Neuronal stem cell (in vitro differentiated cells): ENCODE measurements at regions not wholly inside any gene's neighbourhood (a gene's known extent, or its start where the extent isn't known, plus 50 kb on each side); places are given as distances from the start of the nearest gene placed in this dataset.
"Not testable (repeated sequence)": the region's sequence is repeated elsewhere in the genome, so short reads cannot be mapped to it uniquely, and the experiment has no call there.

Source experiments
- DNase-seq: peaks from one replicate; pipeline ENCODE4 v3.0.0-alpha.2; 2013; ENCODE audit warnings: low spot score
- H2AFZ ChIP-seq: one replicate; pipeline ENCODE4 v1.6.1; 2013; ENCODE audit warnings: mild to moderate bottlenecking, low read length, inconsistent platforms
- H2AK5ac ChIP-seq: 2 replicates; pipeline ENCODE4 v1.6.1; 2013; ENCODE audit warnings: low read depth, mild to moderate bottlenecking, inconsistent platforms, low read length, moderate library complexity, mixed read lengths
- H2BK120ac ChIP-seq: 2 replicates; pipeline ENCODE4 v1.6.1; 2013; ENCODE audit warnings: low read depth, mild to moderate bottlenecking, inconsistent platforms, low read length, moderate library complexity, mixed read lengths
- H2BK12ac ChIP-seq: one replicate; pipeline ENCODE4 v1.6.1; 2013; ENCODE audit warnings: low read length, inconsistent platforms
- H2BK15ac ChIP-seq: 2 replicates; pipeline ENCODE4 v1.6.1; 2013; ENCODE audit warnings: mild to moderate bottlenecking, low read length, inconsistent platforms, mixed read lengths
- H2BK5ac ChIP-seq: one replicate; pipeline ENCODE4 v1.6.1; 2013; ENCODE audit warnings: inconsistent platforms, mild to moderate bottlenecking, low read length, moderate library complexity
- H3K14ac ChIP-seq: one replicate; pipeline ENCODE4 v1.6.1; 2013; ENCODE audit warnings: low read length, inconsistent platforms
- H3K18ac ChIP-seq: 2 replicates; pipeline ENCODE4 v1.6.1; 2013; ENCODE audit warnings: low read length, inconsistent platforms
- H3K23ac ChIP-seq: 2 replicates; pipeline ENCODE4 v1.6.1; 2013; ENCODE audit warnings: low read depth, mild to moderate bottlenecking, mixed read lengths, low read length, inconsistent platforms; ENCODE audit not compliant: poor library complexity
- H3K27ac ChIP-seq: replicated peaks from 3 replicates; pipeline ENCODE4 v1.5.1; 2013; ENCODE audit warnings: low read length, inconsistent platforms
- H3K27me3 ChIP-seq, 3 experiments: 2 replicates each; pipeline ENCODE4 v1.6.1; 2013; ENCODE audit warnings: low read length in 3 of 3, mild to moderate bottlenecking in 2 of 3, inconsistent platforms in 1 of 3, low read depth in 1 of 3, mixed read lengths in 1 of 3, moderate library complexity in 1 of 3; ENCODE audit not compliant: control insufficient read depth in 3 of 3, insufficient read depth in 3 of 3
- H3K36me3 ChIP-seq, 2 donors: replicated peaks in 1 of 2; 2 replicates each; pipeline ENCODE4 v1.6.1; 2013; ENCODE audit warnings: low read length in 2 of 2; ENCODE audit not compliant: control insufficient read depth in 2 of 2, insufficient read depth in 2 of 2
- H3K4ac ChIP-seq: 2 replicates; pipeline ENCODE4 v1.6.1; 2013; ENCODE audit warnings: inconsistent platforms, mild to moderate bottlenecking, low read length, moderate library complexity
- H3K4me1 ChIP-seq, 2 donors: 1 replicate in 1 of 2; 2 replicates in 1 of 2; pipeline ENCODE4 v1.6.1; 2013; ENCODE audit warnings: low read length in 2 of 2, low read depth in 1 of 2; ENCODE audit not compliant: control insufficient read depth in 2 of 2, insufficient read depth in 1 of 2
- H3K4me2 ChIP-seq: one replicate; pipeline ENCODE4 v1.6.1; 2013; ENCODE audit warnings: mild to moderate bottlenecking, low read length, inconsistent platforms; ENCODE audit not compliant: insufficient read depth, poor library complexity, severe bottlenecking
- H3K4me3 ChIP-seq, 2 donors: 2 replicates each; pipeline ENCODE4 v1.5.1; 2013; ENCODE audit warnings: low read length in 2 of 2, mild to moderate bottlenecking in 2 of 2, inconsistent platforms in 1 of 2, moderate library complexity in 1 of 2
- H3K79me1 ChIP-seq: one replicate; pipeline ENCODE4 v1.6.1; 2013; ENCODE audit warnings: low read depth, mild to moderate bottlenecking, inconsistent platforms, low read length, moderate library complexity
- H3K9ac ChIP-seq: one replicate; pipeline ENCODE4 v1.6.1; 2013; ENCODE audit warnings: mild to moderate bottlenecking, low read depth, low read length, inconsistent platforms; ENCODE audit not compliant: poor library complexity
- H3K9me3 ChIP-seq, 2 donors: replicated peaks in 1 of 2; 2 replicates each; pipeline versions ENCODE3 to v1.6.1; 2013; ENCODE audit warnings: low read length in 2 of 2, mild to moderate bottlenecking in 2 of 2, inconsistent platforms in 1 of 2, low read depth in 1 of 2, mixed read lengths in 1 of 2, moderate library complexity in 1 of 2; ENCODE audit not compliant: control insufficient read depth in 2 of 2, insufficient read depth in 1 of 2
- H4K8ac ChIP-seq: one replicate; pipeline ENCODE4 v1.6.1; 2013; ENCODE audit warnings: low read depth, mild to moderate bottlenecking, inconsistent platforms, low read length, moderate library complexity
- H4K91ac ChIP-seq: one replicate; pipeline ENCODE4 v1.6.1; 2013; ENCODE audit warnings: low read length, low read depth, mild to moderate bottlenecking, inconsistent platforms; ENCODE audit not compliant: poor library complexity
- WGBS, 2 donors: extraction: QIAGEN DNeasy Blood & Tissue Kit; methylation state at CpG; one replicate each; pipeline ENCODE4 v1.1.7; 2013; ENCODE audit warnings: missing lambda C conversion rate in 2 of 2, mixed read lengths in 1 of 2; ENCODE audit not compliant: insufficient read length in 2 of 2, insufficient replicate concordance in 1 of 2; ENCODE audit errors: extremely low coverage in 2 of 2; 5-methylcytosine and 5-hydroxymethylcytosine counted together

DNA sequence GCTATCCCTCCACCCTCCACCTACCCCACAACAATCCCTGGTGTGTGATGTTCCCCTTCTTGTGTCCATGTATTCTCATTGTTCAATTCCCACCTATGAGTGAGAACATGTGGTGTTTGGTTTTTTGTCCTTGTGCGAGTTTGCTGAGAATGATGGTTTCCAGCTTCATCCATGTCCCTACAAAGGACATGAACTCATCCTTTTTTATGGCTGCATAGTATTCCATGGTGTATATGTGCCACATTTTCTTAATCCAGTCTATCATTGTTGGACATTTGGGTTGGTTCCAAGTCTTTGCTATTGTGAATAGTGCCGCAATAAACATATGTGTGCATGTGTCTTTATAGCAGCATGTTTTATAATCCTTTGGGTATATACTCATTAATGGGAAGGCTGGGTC is 1117.6 kb downstream of the DNAJB9 start:
- not testable (repeated sequence) for H3K18ac ChIP-seq, H4K8ac ChIP-seq, H2BK15ac ChIP-seq, H3K27me3 ChIP-seq, DNase-seq, H3K4me1 ChIP-seq, H3K9ac ChIP-seq, H3K14ac ChIP-seq, H2BK12ac ChIP-seq, H2AK5ac ChIP-seq, H3K79me1 ChIP-seq, H2BK120ac ChIP-seq, H2AFZ ChIP-seq, H3K4ac ChIP-seq, H3K4me3 ChIP-seq, H3K23ac ChIP-seq, H3K9me3 ChIP-seq, H3K27ac ChIP-seq, H4K91ac ChIP-seq, H2BK5ac ChIP-seq, H3K4me2 ChIP-seq, H3K36me3 ChIP-seq
- WGBS, 2 donors: no CpG with 5 or more reads among the region's 2 CpGs

DNA sequence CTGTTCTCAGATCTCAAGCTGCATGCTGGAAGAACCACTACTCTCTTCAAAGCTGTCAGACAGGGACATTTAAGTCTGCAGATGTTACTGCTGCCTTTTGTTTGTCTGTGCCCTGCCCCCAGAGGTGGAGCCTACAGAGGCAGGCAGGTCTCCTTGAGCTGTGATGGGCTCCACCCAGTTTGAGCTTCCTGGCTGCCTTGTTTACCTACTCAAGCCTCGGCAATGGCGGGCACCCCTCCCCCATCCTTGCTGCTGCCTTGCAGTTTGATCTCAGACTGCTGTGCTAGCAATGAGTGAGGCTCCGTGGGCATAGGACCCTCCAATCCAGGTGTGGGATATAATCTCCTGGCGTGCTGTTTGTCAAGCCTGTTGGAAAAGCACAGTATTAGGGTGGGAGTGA is 1122.9 kb downstream of the DNAJB9 start:
- H3K9me3 ChIP-seq, H3K4ac ChIP-seq, H3K4me3 ChIP-seq, H4K8ac ChIP-seq, H3K79me1 ChIP-seq, H3K27ac ChIP-seq, H3K4me1 ChIP-seq, H3K4me2 ChIP-seq, H3K9ac ChIP-seq, H2BK120ac ChIP-seq, H4K91ac ChIP-seq, H3K36me3 ChIP-seq, DNase-seq, H2BK12ac ChIP-seq, H2BK15ac ChIP-seq, H3K18ac ChIP-seq, H3K27me3 ChIP-seq, H2BK5ac ChIP-seq, H2AK5ac ChIP-seq, H3K23ac ChIP-seq, H3K14ac ChIP-seq, H2AFZ ChIP-seq: not testable (repeated sequence)
- whole genome bisulfite sequencing, 2 donors: no CpG with 5 or more reads among the region's 4 CpGs

DNA sequence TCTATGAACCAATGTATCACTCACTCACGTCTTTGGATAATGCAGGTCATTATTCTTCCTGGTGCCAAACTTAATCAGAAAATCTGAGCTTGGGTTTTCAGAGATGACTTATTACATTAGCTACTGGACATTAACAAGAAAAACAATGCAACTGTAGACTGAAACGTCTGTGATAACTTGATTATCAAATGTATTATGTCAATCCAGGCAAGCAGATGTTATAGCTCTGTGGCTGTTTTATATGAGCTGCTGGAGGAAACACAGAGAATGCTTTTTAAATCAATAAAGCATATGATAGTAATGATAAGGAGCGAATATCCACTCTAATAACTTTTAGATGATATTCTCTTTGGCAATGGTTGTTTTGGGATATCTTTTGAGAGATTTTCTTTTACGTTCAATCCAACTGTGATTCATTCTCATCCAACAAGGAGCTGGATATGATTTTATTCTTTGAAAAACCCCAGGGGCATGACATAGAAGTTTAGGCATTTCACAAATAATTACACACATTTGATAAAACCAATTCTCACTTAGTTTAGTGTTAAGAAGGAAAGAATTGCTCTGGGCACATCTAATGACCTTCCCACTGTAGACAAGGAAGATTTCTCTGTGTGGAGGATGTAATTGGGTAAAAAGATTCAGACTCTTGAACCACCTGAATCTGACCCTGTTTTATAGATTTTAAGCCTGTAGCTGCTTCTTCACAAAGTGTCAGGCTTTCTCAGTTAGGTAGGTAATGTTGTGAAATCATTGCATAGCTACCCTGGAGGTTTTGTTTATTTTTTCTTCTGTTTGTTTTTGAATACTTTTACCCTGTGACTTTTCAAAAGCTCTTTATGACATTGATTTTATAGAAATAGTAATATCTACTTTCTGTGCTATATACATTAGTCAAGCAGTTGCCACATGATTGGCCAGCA is 1124.7 kb downstream of the DNAJB9 start:
- no CpG with 5 or more reads among the region's 4 CpGs for WGBS, 2 donors
- Histone ChIP-seq H3K4me1 (no peaks in the 10 kb centered on the region), H2AFZ (no peak overlapping the region), H4K8ac (no peak overlapping the region), H3K4me2 (no peak overlapping the region), H3K36me3 (no peaks in the 10 kb centered on the region), H3K9ac (no peak overlapping the region), H3K18ac (no peak overlapping the region), H4K91ac (no peak overlapping the region), H3K14ac (no peak overlapping the region), H3K4ac (no peak overlapping the region), H3K4me3 (no peak overlapping the region), H3K9me3 (no peaks in the 10 kb centered on the region), H2BK12ac (no peak overlapping the region), H2BK5ac (no peak overlapping the region), H2BK15ac (no peak overlapping the region), H2AK5ac (no peak overlapping the region), H3K27ac (no peak overlapping the region), H3K23ac (no peak overlapping the region), H2BK120ac (no peak overlapping the region), H3K79me1 (no peaks in the 10 kb centered on the region), H3K27me3 (no peaks in the 10 kb centered on the region)
- DNase-seq: no peak

DNA sequence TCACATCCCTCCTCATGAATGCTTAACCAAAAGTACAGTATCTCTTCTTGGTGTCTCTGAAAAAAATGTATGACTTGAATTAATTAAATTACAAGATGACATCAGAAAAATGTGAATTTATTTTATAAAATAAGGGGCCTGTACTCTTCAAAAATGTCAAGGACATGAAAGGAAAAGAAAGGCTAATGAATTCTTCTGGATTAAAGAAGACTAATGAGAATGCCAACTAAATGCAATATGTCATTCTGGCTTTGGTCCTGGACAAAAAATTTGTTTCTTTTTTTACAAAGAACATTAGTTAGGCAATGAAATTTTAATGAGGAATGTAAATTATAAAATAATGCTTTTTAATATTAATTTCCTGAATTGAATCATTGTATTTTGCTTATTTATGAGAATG is 1125.7 kb downstream of the DNAJB9 start:
- Histone ChIP-seq H3K14ac (no peak overlapping the region), H3K4ac (no peak overlapping the region), H4K91ac (no peak overlapping the region), H3K79me1 (no peaks in the 10 kb centered on the region), H3K36me3 (no peaks in the 10 kb centered on the region), H2BK120ac (no peak overlapping the region), H3K9ac (no peak overlapping the region), H3K27ac (no peak overlapping the region), H3K4me1 (no peaks in the 10 kb centered on the region), H3K27me3 (no peaks in the 10 kb centered on the region), H3K18ac (no peak overlapping the region), H2AFZ (no peak overlapping the region), H3K9me3 (no peaks in the 10 kb centered on the region), H2BK15ac (no peak overlapping the region), H3K4me3 (no peak overlapping the region), H2BK5ac (no peak overlapping the region), H4K8ac (no peak overlapping the region), H2AK5ac (no peak overlapping the region), H2BK12ac (no peak overlapping the region), H3K4me2 (no peak overlapping the region), H3K23ac (no peak overlapping the region)
- no peak for DNase-seq
